Smooth muscle cell (in vitro differentiated cells): ENCODE measurements at regions not wholly inside any gene's neighbourhood (a gene's known extent, or its start where the extent isn't known, plus 50 kb on each side); places are given as distances from the start of the nearest gene placed in this dataset.

ENCODE experiments used
- DNase-seq: peaks from one replicate; lab custom pipeline; 2025; ENCODE audit not compliant: unreplicated experiment; lab: John Stamatoyannopoulos, UW
- H2AFZ ChIP-seq: fragments of 200-600 bp; sonication (generic); 2 replicates; pipeline ENCODE4 v1.6.0; 2016; ENCODE audit warnings: antibody characterized with exemption, low read depth, mild to moderate bottlenecking
- H3F3A ChIP-seq: fragments of 200-600 bp; sonication (generic); 2 replicates; pipeline ENCODE4 v1.6.0; 2017; ENCODE audit warnings: antibody characterized with exemption, low read depth
- H3K27ac ChIP-seq: fragments of 200-600 bp; sonication (generic); 2 replicates; pipeline ENCODE4 v1.5.1; 2016; ENCODE audit warnings: low read depth, mild to moderate bottlenecking
- H3K27me3 ChIP-seq: fragments of 200-600 bp; sonication (generic); 2 replicates; pipeline ENCODE4 v1.6.1; 2016; ENCODE audit warnings: low read depth, mild to moderate bottlenecking
- H3K36me3 ChIP-seq: fragments of 200-600 bp; sonication (generic); 2 replicates; pipeline ENCODE4 v1.5.1; 2016; ENCODE audit warnings: low read depth
- H3K4me1 ChIP-seq: fragments of 200-600 bp; sonication (generic); 2 replicates; pipeline ENCODE4 v1.5.1; 2016; ENCODE audit warnings: low read depth
- H3K4me2 ChIP-seq: fragments of 200-600 bp; sonication (generic); 2 replicates; pipeline ENCODE4 v1.6.0; 2016; ENCODE audit warnings: mild to moderate bottlenecking
- H3K4me3 ChIP-seq: fragments of 200-600 bp; sonication (generic); 2 replicates; pipeline ENCODE4 v1.5.1; 2016; ENCODE audit warnings: mild to moderate bottlenecking
- H3K79me2 ChIP-seq: fragments of 200-600 bp; sonication (generic); 2 replicates; pipeline ENCODE4 v1.6.0; 2016; ENCODE audit warnings: low read depth, mild to moderate bottlenecking
- H3K9ac ChIP-seq: fragments of 200-600 bp; sonication (generic); 2 replicates; pipeline ENCODE4 v1.6.0; 2016; ENCODE audit warnings: low read depth
- H3K9me3 ChIP-seq: fragments of 200-600 bp; sonication (generic); replicated peaks from 2 replicates; pipeline ENCODE4 v1.5.1; 2016; ENCODE audit warnings: low read depth
- H4K20me1 ChIP-seq: fragments of 200-600 bp; sonication (generic); 2 replicates; pipeline ENCODE4 v1.6.0; 2016; ENCODE audit warnings: low read depth
- WGBS: methylation state at CpG from one replicate; pipeline ENCODE4 v1.1.7; 2016; ENCODE audit warnings: low lambda C conversion rate; 5-methylcytosine and 5-hydroxymethylcytosine counted together
- TF ChIP-seq, protein P1 (sequence below): fragments of 200-600 bp; sonication (generic); IDR thresholded peaks from 2 replicates; pipeline ENCODE4 v1.5.1; 2017; ENCODE audit warnings: borderline replicate concordance, mild to moderate bottlenecking, antibody characterized with exemption; ENCODE audit not compliant: insufficient read depth, poor library complexity, severe bottlenecking

DNA sequence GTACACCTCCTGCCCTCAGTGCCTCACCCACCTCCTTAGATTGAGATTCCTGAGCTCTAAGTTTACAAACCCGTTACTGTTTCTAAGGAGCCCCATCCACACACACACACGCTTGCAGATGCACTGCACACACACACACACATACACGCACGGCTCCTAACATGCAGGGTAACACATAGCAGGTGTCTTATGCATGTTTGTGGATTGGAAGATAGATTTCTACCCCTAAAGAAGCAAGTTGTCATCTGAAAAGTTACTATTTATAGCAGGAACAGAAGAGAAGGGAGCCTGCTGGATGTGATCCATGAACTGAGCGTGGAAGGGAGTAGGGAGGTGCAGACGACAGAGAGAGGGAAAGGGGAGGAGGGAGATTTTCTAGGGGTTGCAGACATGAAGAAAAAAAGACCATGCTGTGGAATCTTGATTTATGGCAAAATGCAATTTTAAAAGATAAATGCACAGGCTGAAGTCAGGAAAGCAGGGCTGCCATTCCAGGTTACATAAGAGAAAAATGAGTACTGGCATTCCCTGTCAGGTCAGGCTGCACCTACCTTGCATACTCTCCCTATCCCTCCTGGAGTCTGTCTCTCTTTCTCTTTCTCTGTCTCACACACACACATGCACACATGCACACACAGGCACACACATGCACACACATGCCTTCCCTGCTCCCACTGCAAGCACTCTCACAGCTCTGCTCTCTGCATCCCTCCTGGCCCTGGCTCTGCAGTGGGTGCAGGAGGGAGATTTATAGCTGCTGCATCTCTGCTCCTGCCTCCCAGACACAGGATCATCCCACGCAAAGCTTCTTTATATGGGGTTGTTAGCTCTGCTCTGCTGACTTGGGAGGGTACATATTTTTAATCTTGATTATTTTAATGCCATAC is 192.6 kb upstream of the MYT1L start:
- no peaks in the 10 kb centered on the region for H3K9me3 ChIP-seq
- no peaks in the 10 kb centered on the region for H3K4me1 ChIP-seq
- H3K36me3 ChIP-seq, result no peaks in the 10 kb centered on the region
- H3F3A ChIP-seq, result no peaks in the 10 kb centered on the region
- H4K20me1 ChIP-seq, result no peaks in the 10 kb centered on the region
- H3K4me3 ChIP-seq, result no peak overlapping the region
- no peak overlapping the region for H3K9ac ChIP-seq
- no peak overlapping the region for H3K4me2 ChIP-seq
- no peak overlapping the region for H2AFZ ChIP-seq
- TF ChIP-seq, protein P1, sequence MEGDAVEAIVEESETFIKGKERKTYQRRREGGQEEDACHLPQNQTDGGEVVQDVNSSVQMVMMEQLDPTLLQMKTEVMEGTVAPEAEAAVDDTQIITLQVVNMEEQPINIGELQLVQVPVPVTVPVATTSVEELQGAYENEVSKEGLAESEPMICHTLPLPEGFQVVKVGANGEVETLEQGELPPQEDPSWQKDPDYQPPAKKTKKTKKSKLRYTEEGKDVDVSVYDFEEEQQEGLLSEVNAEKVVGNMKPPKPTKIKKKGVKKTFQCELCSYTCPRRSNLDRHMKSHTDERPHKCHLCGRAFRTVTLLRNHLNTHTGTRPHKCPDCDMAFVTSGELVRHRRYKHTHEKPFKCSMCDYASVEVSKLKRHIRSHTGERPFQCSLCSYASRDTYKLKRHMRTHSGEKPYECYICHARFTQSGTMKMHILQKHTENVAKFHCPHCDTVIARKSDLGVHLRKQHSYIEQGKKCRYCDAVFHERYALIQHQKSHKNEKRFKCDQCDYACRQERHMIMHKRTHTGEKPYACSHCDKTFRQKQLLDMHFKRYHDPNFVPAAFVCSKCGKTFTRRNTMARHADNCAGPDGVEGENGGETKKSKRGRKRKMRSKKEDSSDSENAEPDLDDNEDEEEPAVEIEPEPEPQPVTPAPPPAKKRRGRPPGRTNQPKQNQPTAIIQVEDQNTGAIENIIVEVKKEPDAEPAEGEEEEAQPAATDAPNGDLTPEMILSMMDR, result no peak
- no peak for DNase-seq
- H3K79me2 ChIP-seq, result no peaks in the 10 kb centered on the region
- H3K27ac ChIP-seq, result no peak overlapping the region
- WGBS, result 79% methylated on average over 7 of the region's 7 CpGs
- no peaks in the 10 kb centered on the region for H3K27me3 ChIP-seq

DNA sequence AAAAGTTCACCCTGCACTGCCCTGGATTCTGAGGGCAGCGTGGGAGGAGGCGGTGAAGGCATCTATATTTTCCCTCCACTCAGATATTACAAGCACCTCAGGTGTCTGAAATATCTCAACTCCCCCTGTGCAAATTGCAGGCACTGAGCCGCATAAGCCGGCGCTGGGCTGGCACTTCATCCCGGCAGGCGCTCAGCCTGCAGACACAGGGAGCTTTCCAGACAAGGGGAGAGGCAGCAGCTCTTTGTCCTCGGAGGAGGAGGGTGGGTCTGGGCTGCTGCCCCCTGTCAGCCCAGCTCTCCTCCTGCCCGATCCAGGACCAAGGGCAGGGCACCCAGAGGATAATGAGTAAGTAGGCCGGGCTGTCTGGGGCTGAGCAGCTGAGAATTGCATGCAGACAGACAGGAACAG is 189.3 kb upstream of the MYT1L start:
- Histone ChIP-seq H3K4me1 (no peaks in the 10 kb centered on the region), H3F3A (no peaks in the 10 kb centered on the region), H3K9ac (no peak overlapping the region), H3K27ac (no peak overlapping the region), H3K36me3 (no peaks in the 10 kb centered on the region), H4K20me1 (no peaks in the 10 kb centered on the region), H3K4me3 (no peak overlapping the region), H3K27me3 (no peaks in the 10 kb centered on the region), H3K79me2 (no peaks in the 10 kb centered on the region), H3K9me3 (no peaks in the 10 kb centered on the region), H3K4me2 (no peak overlapping the region), H2AFZ (no peak overlapping the region)
- no peak for DNase-seq
- TF ChIP-seq, protein P1, result no peak
- 81% methylated on average over 10 of the region's 10 CpGs for WGBS

DNA sequence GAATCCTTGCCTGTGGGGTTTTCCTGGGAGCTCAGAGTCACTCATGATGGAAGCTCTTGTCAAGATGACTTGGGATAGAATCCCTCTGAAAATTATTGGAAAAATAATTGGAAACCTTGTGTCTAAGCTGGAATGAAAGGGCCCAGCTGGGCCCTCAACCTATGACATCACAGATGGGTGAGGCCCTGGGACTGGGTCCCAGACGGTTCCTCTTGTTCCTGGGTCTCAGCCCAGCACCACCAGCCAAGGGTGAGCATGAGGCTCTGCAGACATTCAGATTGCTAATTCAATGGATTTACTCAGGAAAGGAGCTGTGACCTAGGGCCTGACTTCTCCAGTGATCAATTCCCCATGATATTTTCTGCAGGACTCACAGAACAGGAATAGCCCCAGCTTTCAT is 188.3 kb upstream of the MYT1L start:
- Histone ChIP-seq H3K4me1 (no peaks in the 10 kb centered on the region), H3K36me3 (no peaks in the 10 kb centered on the region), H4K20me1 (no peaks in the 10 kb centered on the region), H3K79me2 (no peaks in the 10 kb centered on the region), H3K4me3 (no peak overlapping the region), H3K9ac (no peak overlapping the region), H3K4me2 (no peak overlapping the region), H3F3A (no peaks in the 10 kb centered on the region), H3K9me3 (no peaks in the 10 kb centered on the region), H2AFZ (no peak overlapping the region), H3K27me3 (no peaks in the 10 kb centered on the region), H3K27ac (no peak overlapping the region)
- TF ChIP-seq, protein P1, result no peak
- DNase-seq, result no peak
- WGBS, result 86% methylated on average over 1 of the region's 1 CpG

DNA sequence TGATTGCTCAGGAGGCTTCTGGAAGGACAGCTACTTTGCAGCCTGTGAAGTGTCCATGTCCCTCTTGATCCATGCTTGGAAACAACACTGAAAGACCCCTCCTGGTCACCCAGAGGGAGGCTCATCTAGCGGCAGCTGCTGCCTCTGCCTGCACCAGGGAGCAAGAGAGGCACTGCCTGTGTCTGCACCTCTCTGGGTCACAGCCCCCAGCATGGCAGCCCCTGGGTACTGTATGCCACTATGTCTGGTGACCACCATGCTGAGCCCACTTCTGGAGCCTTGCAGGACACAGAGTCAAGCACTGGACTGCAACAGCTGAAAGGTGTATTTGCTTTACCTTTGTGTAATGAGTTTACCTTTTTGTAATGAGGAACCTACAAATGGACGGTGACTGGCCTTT is 186.3 kb upstream of the MYT1L start:
- Histone ChIP-seq H3K36me3 (no peaks in the 10 kb centered on the region), H3K4me3 (no peak overlapping the region), H3K9ac (no peak overlapping the region), H3F3A (no peaks in the 10 kb centered on the region), H3K4me2 (no peak overlapping the region), H4K20me1 (no peaks in the 10 kb centered on the region), H3K27ac (no peak overlapping the region), H3K27me3 (no peaks in the 10 kb centered on the region), H2AFZ (no peak overlapping the region), H3K4me1 (no peaks in the 10 kb centered on the region), H3K79me2 (no peaks in the 10 kb centered on the region), H3K9me3 (no peaks in the 10 kb centered on the region)
- TF ChIP-seq, protein P1, result no peak
- DNase-seq, result no peak
- 52% methylated on average over 2 of the region's 2 CpGs for WGBS
